Lung microvascular endothelial cell (primary cell): ENCODE measurements at regions not wholly inside any gene's neighbourhood (a gene's known extent, or its start where the extent isn't known, plus 50 kb on each side); places are given as distances from the start of the nearest gene placed in this dataset.
A peak's percentile ranks its signal among the peaks of the same experiment; 100 is the strongest.

Experiments used
- DNase-seq, 2 donors: peaks; one replicate each; pipeline versions ENCODE4 v3.0.0 to v3.0.0-alpha.2; 2010; ENCODE audit warnings: low read depth in 2 of 2

- DNase-seq: no peak
Observed at GRCh38 chr16:52874042-52874441, 178.7 kb downstream of the CHD9NB start.

GRCh38 chr16:52872731-52873130 is 180.0 kb downstream of the CHD9NB start:
- no peak for DNase-seq

- DNase-seq: no peak
Observed at GRCh38 chr16:52871481-52871880, 181.2 kb downstream of the CHD9NB start.

DNA sequence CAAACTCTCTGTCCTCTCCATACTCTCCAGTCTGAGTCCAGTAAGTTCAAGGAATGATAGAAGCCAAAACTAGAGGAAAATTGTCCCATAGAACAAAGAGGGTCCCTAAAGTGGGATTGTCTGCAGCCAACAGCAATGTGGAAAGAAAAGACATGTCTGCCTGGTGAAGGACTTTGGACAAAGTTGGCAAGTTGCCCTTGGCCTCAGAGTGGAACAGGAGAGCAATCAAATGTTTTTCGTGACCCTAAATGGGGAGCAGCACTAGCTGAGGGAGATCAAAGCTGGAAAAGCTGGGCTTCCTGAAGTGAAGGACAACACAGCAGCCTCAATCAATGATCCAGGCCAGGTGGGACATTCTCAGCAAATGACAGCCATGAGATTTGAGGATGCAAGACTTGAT is 183.5 kb downstream of the CHD9NB start:
- peak in 1 of 2 donors; percentile 1 for DNase-seq

GRCh38 chr16:52863000-52863399 is 189.7 kb downstream of the CHD9NB start:
- DNase-seq: no peak

GRCh38 chr16:52861614-52862022 is 191.1 kb downstream of the CHD9NB start:
- DNase-seq: peak in 1 of 2 donors; percentile 72

- no peak for DNase-seq
Observed at GRCh38 chr16:52855463-52855862, 197.2 kb downstream of the CHD9NB start.

GRCh38 chr16:52852978-52853377 is 199.7 kb downstream of the CHD9NB start:
- no peak for DNase-seq

GRCh38 chr16:52851211-52851740 is 201.4 kb downstream of the CHD9NB start:
- no peak for DNase-seq

DNA sequence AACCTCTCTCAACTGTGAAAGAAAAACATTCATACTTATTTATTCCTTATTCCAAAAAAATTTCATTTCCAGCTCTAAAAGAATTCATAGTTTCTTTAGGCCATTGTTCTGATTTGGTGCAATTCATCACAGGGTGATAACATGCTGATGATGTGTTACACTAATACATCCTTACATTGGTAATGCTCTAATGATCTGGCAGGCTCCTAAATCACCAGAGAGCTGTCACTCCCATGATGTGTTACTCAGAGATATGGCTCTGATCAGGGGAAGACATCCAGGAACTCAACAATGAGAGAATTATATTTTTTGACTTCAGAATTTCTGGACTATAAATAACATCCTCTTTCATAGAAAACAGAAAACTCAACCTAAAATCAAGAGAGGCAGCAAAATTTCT is 209.3 kb downstream of the CHD9NB start:
- no peak for DNase-seq

DNA sequence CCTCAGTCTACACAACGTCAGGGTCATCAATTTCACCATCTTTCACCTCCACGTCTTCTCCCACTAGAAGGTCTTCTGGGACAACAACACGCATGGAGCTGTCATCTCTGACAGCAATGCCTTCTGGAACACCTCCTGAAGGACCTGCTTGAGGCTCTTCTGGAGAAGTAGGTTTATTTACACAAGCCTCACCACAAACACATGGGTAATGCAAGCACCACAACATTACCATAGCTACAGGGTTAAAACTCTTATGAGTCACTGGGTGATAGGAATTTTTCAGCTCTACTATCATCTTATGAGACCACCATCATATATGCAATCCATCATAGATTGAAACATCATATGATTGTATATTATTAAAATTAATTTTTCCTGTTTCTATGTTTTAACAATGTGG is 215.4 kb downstream of the CHD9NB start:
- DNase-seq: no peak

GRCh38 chr16:52834736-52835465 is 217.8 kb downstream of the CHD9NB start:
- DNase-seq: no peak

DNA sequence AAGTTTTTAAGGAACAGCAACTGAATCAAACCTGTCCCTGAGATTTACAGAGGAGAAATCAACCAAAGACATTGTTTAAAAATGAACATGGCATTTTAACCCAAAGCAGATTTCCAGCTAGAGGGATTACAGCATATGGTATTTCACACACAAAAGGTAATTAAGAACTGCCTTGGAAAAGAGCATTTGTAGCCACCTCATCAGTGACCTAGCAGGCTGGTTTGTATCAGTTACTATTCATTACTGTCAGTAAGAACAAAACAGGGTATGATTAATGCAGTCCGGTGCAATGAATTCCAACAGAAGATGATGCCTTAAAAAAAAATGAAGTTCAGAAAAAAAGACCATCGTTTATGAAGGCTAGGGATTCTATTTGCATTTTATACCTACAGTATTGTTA is 219.9 kb downstream of the CHD9NB start:
- DNase-seq: no peak

GRCh38 chr16:52827456-52827855 is 225.2 kb downstream of the CHD9NB start:
- DNase-seq: no peak

DNA sequence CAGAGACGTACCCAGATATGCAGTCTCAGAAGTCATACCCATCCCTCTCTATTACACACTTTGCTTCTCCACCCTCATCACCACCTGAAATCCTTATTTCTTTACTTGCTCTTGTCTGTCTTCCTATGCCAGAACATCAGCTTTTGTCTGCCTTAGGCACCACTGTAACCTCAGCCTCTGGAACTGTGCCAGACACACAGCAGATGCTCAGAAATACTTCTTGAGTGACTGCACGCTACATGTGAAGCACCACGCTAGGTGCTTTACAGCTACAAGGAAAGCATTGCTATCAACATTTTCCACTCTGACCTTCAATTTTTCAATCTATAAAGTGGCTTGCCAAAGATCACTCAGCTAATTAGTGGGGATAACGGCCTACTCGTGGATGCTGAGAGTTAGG is 226.8 kb downstream of the CHD9NB start:
- no peak for DNase-seq

DNA sequence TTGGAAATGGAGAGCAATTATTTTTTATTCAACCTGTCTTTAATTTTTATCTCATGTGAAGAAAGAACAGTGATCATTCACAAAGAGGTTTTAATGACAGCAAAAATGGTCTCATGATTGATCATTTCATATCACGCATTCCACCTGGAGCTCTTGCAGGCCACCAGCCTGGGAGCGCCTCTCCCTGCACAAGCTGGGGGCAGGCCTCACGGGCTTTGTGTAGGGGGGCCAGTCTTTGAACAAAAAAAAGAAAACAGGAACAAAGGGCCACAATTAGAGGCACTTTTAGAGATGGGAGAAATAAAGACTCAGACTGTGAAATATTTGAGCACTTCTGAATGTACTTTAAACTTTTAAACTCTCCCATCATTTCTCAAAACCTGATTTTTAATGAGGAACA is 232.9 kb downstream of the CHD9NB start:
- no peak for DNase-seq

GRCh38 chr16:52819405-52819804 is 233.3 kb downstream of the CHD9NB start:
- DNase-seq: no peak

- no peak for DNase-seq
Observed at GRCh38 chr16:52817696-52818095, 235.0 kb downstream of the CHD9NB start.

- DNase-seq: no peak
Observed at GRCh38 chr16:52816993-52817392, 235.7 kb downstream of the CHD9NB start.

DNA sequence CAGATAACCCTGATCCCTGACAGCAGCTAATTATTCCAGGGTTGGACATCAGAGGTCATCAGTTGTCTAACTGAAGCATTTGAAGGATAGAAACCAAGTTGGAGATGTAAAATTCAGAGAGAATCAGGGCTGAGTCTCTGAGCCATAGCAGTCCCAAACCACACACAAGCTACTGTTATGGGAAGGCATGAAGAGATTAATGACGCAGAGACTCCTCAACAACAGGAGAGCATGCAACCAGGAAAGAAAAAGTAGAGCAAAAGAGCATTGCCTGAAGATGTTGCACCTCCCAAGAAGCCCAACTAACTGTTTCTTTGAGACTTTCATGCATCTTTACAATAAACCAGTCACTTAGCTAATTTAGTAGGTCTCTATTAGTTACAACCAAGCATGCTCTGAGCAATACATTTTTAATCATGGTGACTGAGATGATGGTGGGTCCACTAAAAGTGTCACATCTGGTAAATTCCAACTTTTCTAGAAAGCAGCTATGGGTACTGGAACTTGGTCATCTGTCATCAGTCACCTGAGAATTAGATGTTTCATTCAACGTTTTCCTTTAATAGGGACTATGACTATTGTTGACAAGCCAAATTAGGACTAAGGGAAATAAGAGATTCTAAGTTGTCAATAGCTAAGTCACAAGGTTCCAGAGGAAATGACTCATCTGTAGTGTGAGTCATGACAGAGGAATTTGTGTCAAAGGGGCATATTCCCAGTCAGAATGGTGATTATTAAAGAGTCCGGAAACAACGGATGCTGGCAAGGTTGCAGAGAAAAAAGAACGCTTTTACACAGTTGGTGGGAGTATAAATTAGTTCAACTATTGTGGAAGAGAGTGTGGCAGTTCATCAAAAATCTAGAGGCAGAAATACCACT is 239.8 kb downstream of the CHD9NB start:
- DNase-seq: peak; percentile 59 to 96

- DNase-seq: no peak
Observed at GRCh38 chr16:52805559-52806168, 247.0 kb downstream of the CHD9NB start.

DNA sequence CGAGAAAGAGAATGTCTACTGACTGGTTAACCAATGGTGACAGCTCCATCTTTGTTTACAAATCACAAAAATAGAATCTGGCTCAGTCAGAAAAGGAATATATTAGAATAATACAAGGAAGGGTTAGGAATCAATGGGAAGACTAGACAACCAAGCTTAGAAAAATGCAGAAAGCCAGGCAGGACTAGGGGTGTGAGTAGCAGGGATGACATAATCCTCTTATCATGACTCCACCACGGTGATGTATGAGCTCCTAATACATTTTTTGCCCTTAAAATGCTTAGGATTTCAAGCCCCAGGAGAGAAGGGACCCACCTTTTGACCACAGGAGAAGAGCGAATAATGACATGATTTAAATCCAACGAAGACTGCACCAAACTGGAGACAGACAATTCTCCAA is 252.3 kb downstream of the CHD9NB start:
- DNase-seq: no peak
